ENCODE measurements at regions not wholly inside any gene's neighbourhood (a gene's known extent, or its start where the extent isn't known, plus 50 kb on each side); places are given as distances from the start of the nearest gene placed in this dataset.
A peak's percentile ranks its signal among the peaks of the same experiment; 100 is the strongest.

DNA sequence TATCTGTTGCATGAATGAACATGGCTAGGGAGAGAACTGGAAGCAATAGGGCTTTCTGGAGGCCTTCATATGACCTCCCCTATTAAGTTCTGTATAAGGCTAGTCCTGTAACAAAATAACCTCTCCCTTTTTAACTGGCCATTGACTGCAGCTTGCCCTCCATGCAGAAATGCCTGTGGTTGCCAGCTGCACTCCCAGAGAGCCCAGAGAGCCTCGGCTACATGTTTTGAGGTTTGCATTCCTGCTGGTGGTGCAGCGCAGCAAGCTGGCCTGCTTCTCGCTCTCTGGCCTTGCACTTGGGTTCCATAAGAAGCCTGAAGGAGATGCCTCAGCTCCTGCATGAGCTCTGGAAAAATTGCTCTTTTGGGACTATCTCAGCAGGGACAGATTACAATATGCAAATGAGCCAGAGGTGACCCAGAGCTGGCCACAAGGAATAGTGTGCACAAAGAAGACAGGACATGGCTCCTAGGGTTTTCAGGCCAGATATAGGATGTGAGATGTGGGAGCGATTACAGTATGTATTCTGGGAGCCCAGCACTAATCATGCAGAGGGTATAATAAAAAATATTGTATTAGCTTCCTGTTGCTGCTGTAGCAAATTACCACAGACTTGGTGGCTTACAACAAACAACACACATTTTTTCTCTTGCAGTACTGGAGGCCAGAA lies 186.7 kb downstream of the INSIG2 start:
- peaks cover 7% of the 10 kb centered on the region for H3K4me1 Mint-ChIP-seq
- H3K4me3 Mint-ChIP-seq, result no peak overlapping the region
- no peak for ATAC-seq (replicated peaks)
- H3K27me3 Mint-ChIP-seq, result peaks cover 37% of the 10 kb centered on the region
- H3K27ac Mint-ChIP-seq, result no peak overlapping the region
- H3K36me3 Mint-ChIP-seq (ENCODE audit: low read depth), result no peaks in the 10 kb centered on the region
- H3K9me3 Mint-ChIP-seq, result no peaks in the 10 kb centered on the region

DNA sequence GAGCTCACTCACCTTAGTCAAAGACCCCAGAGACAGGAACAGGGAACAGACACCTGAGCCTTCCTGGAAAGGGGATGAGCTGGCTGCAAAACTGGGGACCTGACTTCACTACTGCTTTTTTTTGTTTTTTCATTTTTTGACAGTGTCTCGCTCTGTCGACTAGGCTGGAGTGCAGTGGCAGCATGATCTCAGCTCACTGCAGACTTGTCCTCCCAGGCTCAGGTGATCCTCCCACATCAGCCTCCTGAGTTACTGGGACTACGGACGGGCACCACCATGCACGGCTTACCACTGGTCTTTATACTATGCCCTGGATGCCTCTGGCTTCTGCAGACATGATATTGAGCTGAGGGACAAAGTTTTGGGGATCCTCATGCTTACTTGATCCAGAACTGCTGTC lies 184.1 kb downstream of the INSIG2 start:
- ATAC-seq (replicated peaks), result no peak
- H3K27ac Mint-ChIP-seq, result no peak overlapping the region
- H3K36me3 Mint-ChIP-seq (ENCODE audit: low read depth), result no peaks in the 10 kb centered on the region
- peaks cover 7% of the 10 kb centered on the region for H3K4me1 Mint-ChIP-seq
- H3K4me3 Mint-ChIP-seq, result no peak overlapping the region
- H3K9me3 Mint-ChIP-seq, result no peaks in the 10 kb centered on the region
- H3K27me3 Mint-ChIP-seq, result peaks cover 38% of the 10 kb centered on the region

DNA sequence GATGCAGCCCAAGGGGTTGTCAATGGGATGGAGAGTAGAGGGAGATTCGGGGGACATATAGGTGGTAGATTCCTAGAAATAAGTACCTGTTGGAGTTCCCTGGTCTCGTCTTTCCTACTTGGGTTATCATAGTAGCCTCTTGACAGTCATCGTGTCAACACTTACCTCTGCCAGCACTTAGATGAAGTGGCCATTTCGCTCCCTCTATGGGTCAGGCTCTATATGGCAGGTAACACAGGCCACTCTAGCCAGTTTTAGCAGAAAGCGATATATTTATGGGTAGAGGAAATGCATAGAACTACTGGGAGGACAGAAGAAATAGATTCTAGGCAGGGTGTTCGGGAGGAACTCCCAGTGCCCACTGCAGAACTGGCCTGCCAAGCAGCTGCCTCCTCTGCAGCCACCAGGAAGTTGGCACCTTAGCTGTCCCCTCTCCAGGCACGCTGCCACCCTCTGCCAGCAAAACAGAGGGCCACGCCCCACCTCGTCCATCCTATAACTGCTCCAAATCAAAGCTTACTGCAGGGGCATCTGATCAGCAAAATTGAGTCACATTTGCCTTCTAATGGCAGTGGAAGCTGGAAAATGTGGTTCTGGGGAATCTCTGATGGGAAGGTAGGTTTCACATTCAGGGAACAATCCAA lies 181.3 kb downstream of the INSIG2 start:
- ATAC-seq (replicated peaks), result no peak
- Mint-ChIP-seq H3K4me1 (no peaks in the 10 kb centered on the region), H3K27ac (no peak overlapping the region), H3K36me3 (ENCODE audit: low read depth) (no peaks in the 10 kb centered on the region), H3K27me3 (peaks cover 33% of the 10 kb centered on the region), H3K4me3 (no peak overlapping the region), H3K9me3 (no peaks in the 10 kb centered on the region)

- ATAC-seq (replicated peaks), result no peak
- no peak overlapping the region for H3K4me3 Mint-ChIP-seq
- no peaks in the 10 kb centered on the region for H3K36me3 Mint-ChIP-seq (ENCODE audit: low read depth)
- H3K27me3 Mint-ChIP-seq, result peaks cover 33% of the 10 kb centered on the region
- no peak overlapping the region for H3K27ac Mint-ChIP-seq
- H3K4me1 Mint-ChIP-seq, result no peaks in the 10 kb centered on the region
- H3K9me3 Mint-ChIP-seq, result no peaks in the 10 kb centered on the region
Observed at GRCh38 chr2:118268268-118268667, 180.0 kb downstream of the INSIG2 start.

DNA sequence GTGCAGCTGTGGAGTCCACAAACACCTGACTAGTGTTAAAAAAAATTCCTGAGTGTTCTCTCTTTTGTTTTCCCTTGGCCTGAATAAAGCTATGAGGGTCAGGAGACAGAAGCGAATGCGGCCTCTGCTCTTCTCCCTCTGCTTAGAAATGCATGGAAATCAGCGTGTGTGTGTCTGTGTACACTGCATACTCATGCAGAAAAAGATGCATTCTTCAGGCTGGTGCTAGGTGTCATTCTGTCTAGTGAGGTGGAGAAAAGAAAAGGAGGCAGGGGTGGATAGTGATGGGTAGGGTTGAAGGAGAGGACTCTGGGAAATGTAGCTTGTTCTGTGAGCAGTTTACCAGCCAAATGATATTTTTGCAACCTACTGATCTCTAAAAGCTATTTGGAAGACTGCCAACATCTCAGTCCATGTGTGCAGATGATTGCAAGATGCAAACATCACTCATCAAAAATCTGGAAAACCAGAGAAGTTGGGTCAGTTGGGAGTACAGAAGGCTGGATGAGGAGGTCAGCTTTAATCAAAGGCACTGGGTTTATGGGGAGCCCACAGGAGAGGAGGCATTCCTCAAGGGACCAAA lies 177.7 kb downstream of the INSIG2 start:
- Mint-ChIP-seq H3K9me3 (no peaks in the 10 kb centered on the region), H3K36me3 (ENCODE audit: low read depth) (no peaks in the 10 kb centered on the region), H3K27me3 (peaks cover 28% of the 10 kb centered on the region), H3K4me1 (no peaks in the 10 kb centered on the region), H3K27ac (no peak overlapping the region), H3K4me3 (no peak overlapping the region)
- no peak for ATAC-seq (replicated peaks)

GRCh38 chr2:118264232-118264990 lies 176.1 kb downstream of the INSIG2 start:
- Mint-ChIP-seq H3K36me3 (ENCODE audit: low read depth) (no peaks in the 10 kb centered on the region), H3K27me3 (peaks cover 28% of the 10 kb centered on the region), H3K9me3 (no peaks in the 10 kb centered on the region), H3K27ac (no peak overlapping the region), H3K4me3 (no peak overlapping the region), H3K4me1 (no peaks in the 10 kb centered on the region)
- ATAC-seq (replicated peaks), result no peak

DNA sequence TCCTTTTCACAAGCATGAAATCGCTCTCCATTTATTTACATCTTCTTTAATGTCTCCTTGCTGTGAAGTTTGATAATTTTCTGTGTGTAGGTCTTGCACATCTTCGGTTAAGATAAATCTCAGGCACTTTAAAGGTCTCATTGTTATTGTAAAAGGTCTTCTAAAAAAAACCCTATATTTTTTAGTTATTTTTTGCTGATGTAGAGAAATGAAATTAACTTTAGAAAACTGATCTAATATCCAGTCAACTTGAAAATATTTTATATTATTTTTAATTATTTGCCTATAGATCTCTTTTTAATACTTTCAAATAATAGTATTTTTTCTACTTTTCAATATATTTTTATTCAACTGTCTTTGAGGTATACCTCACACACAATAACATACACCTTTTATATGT lies 169.4 kb downstream of the INSIG2 start:
- Mint-ChIP-seq H3K4me1 (no peaks in the 10 kb centered on the region), H3K9me3 (no peaks in the 10 kb centered on the region), H3K27ac (no peak overlapping the region), H3K27me3 (peaks cover 40% of the 10 kb centered on the region), H3K4me3 (no peak overlapping the region), H3K36me3 (ENCODE audit: low read depth) (no peaks in the 10 kb centered on the region)
- no peak for ATAC-seq (replicated peaks)

DNA sequence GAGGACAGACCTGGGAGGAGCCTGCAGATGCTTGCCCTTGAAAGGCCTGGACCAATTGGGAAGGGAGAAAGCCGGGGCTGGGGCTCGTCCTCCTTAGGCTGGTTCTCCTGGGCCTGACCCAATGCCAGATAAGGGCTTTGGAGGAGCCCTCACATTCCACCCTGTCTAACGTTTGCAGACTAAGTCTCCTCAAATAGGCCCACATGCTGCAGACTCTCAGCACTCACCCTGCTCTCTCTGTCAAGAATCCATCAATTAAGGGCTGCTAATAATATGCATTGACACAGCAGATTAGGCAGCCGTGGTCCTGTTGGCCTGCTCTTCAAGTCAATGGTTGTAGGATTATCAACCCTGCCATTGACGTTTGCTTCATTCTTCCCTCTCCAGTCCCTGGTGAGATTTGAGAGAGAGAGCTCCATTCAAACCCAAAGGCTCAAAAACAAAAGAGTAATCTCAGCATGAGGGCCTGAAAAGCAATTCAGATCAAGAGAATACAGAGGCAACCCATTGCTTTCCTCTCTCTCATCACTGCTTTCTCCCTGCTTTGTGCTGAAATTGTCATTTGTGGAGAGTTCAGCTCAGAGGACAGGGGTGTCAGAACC lies 167.6 kb downstream of the INSIG2 start:
- no peak for ATAC-seq (replicated peaks)
- no peaks in the 10 kb centered on the region for H3K36me3 Mint-ChIP-seq (ENCODE audit: low read depth)
- peaks cover 42% of the 10 kb centered on the region for H3K27me3 Mint-ChIP-seq
- no peaks in the 10 kb centered on the region for H3K4me1 Mint-ChIP-seq
- no peak overlapping the region for H3K4me3 Mint-ChIP-seq
- no peaks in the 10 kb centered on the region for H3K9me3 Mint-ChIP-seq
- no peak overlapping the region for H3K27ac Mint-ChIP-seq

DNA sequence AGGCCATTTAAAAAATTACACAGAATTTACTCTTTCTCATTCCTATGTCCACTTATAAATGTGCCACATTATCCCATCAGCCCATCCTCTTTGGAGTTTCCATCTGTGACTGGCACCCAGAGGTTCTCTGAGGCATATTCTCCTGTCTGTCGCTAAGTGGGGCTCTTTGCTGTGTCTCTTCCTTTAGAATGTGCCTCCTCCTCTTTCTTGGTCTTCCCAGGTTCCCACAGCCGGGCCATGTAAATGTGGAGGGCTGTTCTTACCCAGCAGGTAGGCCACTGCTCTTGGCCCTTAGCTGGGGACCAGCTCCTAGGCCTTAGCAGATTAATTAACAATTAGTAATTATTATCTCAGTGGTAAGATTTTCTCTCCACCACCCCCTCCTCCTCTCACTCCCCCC lies 167.0 kb downstream of the INSIG2 start:
- Mint-ChIP-seq H3K27ac (no peak overlapping the region), H3K27me3 (peaks cover 44% of the 10 kb centered on the region), H3K36me3 (ENCODE audit: low read depth) (no peaks in the 10 kb centered on the region), H3K9me3 (no peaks in the 10 kb centered on the region), H3K4me3 (no peak overlapping the region), H3K4me1 (no peaks in the 10 kb centered on the region)
- ATAC-seq (replicated peaks), result no peak

- no peaks in the 10 kb centered on the region for H3K9me3 Mint-ChIP-seq
Observed at GRCh38 chr2:118254116-118254515, 165.8 kb downstream of the INSIG2 start.

DNA sequence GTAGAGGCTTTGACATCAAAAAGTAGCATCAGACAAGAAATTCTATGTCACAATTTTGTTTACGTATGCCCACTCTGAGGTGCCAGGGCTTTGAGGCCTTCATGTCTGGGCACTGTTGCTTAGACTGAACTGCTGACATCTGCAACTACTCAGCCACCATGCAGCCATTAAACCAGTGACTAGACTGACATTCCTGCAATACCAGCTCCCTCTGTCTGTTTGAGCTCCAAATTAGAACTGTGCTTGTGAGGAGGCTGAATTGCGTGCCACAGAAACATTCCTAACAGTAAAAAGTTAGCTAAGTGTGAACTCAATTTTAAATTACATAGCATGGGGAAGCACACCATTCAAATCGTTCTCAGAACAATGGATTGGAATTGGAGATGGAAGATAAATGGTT lies 163.2 kb downstream of the INSIG2 start:
- H3K27ac Mint-ChIP-seq, result no peak overlapping the region
- no peaks in the 10 kb centered on the region for H3K9me3 Mint-ChIP-seq
- ATAC-seq (replicated peaks), result no peak

More at GRCh38 chr2:118254116-118254515, 165.8 kb downstream of the INSIG2 start:
- ATAC-seq (replicated peaks), result no peak
- H3K27me3 Mint-ChIP-seq, result peaks cover 50% of the 10 kb centered on the region
- H3K27ac Mint-ChIP-seq, result no peak overlapping the region
- H3K36me3 Mint-ChIP-seq (ENCODE audit: low read depth), result no peaks in the 10 kb centered on the region
- H3K4me3 Mint-ChIP-seq, result no peak overlapping the region
- no peaks in the 10 kb centered on the region for H3K4me1 Mint-ChIP-seq

GRCh38 chr2:118250463-118250862 lies 162.2 kb downstream of the INSIG2 start:
- no peaks in the 10 kb centered on the region for H3K36me3 Mint-ChIP-seq (ENCODE audit: low read depth)
- no peaks in the 10 kb centered on the region for H3K9me3 Mint-ChIP-seq
- H3K27me3 Mint-ChIP-seq, result peaks cover 39% of the 10 kb centered on the region
- ATAC-seq (replicated peaks), result no peak
- no peak overlapping the region for H3K4me3 Mint-ChIP-seq
- H3K27ac Mint-ChIP-seq, result no peak overlapping the region
- no peaks in the 10 kb centered on the region for H3K4me1 Mint-ChIP-seq

More for the DNA sequence above, 163.2 kb downstream of the INSIG2 start:
- H3K4me3 Mint-ChIP-seq, result no peak overlapping the region
- peaks cover 46% of the 10 kb centered on the region for H3K27me3 Mint-ChIP-seq
- no peaks in the 10 kb centered on the region for H3K4me1 Mint-ChIP-seq
- no peaks in the 10 kb centered on the region for H3K36me3 Mint-ChIP-seq (ENCODE audit: low read depth)

DNA sequence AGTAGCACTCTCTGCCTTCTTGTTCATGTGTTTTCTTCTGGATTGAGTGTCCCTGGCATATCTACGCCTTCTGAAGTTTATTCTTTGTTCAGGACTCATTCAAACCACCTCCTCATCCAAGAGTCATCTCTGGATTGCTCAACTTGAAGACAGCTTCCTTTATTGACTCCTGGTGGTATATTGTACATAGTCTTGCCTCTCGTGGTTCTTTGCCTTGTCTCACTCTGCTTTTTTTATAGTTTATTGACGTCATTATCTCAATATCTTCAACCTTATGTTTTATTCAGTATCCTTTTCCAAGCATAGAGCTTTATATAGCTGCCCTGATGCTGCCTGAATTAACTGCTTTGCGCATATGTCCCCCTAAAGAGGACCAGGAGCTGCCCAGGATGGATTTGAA lies 161.7 kb downstream of the INSIG2 start:
- Mint-ChIP-seq H3K4me3 (no peak overlapping the region), H3K4me1 (no peaks in the 10 kb centered on the region)
- peak; percentile 12 for ATAC-seq (replicated peaks)

DNA sequence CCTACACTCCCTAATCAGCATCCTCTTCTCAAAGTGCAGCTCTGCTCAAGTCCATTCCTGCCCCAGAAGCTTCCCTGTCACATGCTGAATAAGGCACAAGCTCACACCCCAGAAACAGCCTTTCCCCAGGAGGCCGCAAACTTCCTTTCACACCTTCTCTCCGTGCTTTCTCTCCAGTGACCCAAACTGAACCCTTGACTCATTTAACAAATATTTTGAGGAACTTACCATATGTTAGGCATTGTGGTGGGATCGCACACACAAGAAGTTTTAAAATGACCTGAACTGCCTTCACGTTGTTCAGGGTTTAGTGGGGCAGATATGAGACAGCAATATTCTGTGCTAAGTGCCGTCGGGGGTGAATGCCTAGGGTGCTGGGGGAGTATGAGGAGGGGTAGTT lies 161.3 kb downstream of the INSIG2 start:
- Mint-ChIP-seq H3K4me1 (no peaks in the 10 kb centered on the region), H3K4me3 (no peak overlapping the region), H3K27ac (no peak overlapping the region), H3K36me3 (ENCODE audit: low read depth) (no peaks in the 10 kb centered on the region), H3K9me3 (no peaks in the 10 kb centered on the region), H3K27me3 (peaks cover 44% of the 10 kb centered on the region)
- ATAC-seq (replicated peaks), result peak; percentile 16

More for the DNA sequence above, 161.7 kb downstream of the INSIG2 start:
- H3K27me3 Mint-ChIP-seq, result peaks cover 39% of the 10 kb centered on the region
- no peaks in the 10 kb centered on the region for H3K9me3 Mint-ChIP-seq
- no peaks in the 10 kb centered on the region for H3K36me3 Mint-ChIP-seq (ENCODE audit: low read depth)
- H3K27ac Mint-ChIP-seq, result no peak overlapping the region
